NCI-H2171 treated with DMSO at 0.1 percent for 48 hours (cell line): ENCODE measurements at regions not wholly inside any gene's neighbourhood (a gene's known extent, or its start where the extent isn't known, plus 50 kb on each side); places are given as distances from the start of the nearest gene placed in this dataset.
A peak's percentile ranks its signal among the peaks of the same experiment; 100 is the strongest.
"Not testable (repeated sequence)": the region's sequence is repeated elsewhere in the genome, so short reads cannot be mapped to it uniquely, and the experiment has no call there.

Experiments
- DNase-seq: peaks from one replicate; lab custom pipeline; 2025; lab: John Stamatoyannopoulos, UW

DNA sequence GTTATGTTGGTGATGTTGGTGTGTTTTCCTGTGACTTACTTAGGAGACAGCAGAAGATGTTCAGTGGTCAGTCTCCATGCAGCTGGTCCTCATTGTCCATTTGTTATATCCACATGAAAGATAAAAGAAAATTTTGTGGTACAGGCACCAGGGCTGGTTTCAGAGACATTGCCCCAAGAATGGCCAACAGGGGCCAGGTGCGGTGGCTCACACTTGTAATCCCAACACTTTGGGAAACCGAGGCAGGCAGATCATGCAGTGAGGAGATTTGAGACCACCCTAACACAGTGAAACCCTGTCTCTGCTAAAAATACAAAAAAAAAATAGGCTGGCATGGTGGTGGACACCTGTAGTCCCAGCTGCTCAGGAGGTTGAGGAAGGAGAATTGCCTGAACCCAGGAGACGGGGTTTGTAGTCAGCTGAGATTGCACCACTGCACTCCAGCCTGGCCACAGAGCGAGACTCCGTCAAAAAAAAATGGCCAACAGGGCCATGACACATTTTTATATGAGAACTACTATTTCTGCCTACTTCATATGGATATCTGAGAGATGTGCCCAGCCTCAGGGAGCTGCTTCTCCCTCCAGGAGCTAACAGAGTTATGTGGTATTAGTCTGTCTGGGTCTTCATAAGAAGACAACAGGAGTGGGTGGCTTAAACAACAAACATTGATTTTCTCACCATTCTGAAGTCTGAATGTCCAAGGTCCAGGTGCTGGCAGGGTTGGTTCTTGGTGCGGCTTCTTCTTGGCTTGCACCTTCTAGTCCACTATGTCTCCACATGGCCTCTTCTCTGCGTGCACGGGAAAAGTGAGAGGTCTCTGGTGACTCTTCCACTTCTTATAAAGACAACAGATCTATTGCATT, 821.7 kb downstream of the TMEM121 start:
- no peak for DNase-seq

DNA sequence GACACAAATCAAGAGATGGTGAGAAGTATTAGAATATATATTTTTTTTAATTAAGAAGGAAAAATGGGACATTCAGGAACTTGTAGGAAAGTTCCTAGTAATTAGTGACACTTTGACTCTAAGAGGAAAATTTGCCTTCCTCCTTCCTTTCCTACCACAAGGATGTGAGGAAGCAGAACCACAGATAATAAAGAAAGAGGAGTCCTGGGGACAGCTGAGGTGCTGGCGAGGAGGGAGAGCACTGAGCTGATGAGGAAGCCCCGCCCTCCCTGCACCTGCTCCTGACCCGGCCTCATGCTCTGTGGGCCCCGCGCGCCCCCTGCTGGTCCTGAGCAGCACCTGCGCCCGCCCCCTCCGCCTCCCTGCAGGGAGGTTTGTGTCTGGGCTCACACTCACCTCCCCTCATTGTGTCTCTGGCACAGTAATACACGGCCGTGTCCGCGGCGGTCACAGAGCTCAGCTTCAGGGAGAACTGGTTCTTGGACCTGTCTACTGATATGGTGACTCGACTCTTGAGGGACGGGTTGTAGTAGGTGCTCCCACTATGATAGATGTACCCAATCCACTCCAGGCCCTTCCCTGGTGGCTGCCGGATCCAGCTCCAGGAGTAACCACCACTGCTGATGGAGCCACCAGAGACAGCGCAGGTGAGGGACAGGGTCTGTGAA, 822.6 kb downstream of the TMEM121 start:
- not testable (repeated sequence) for DNase-seq

DNA sequence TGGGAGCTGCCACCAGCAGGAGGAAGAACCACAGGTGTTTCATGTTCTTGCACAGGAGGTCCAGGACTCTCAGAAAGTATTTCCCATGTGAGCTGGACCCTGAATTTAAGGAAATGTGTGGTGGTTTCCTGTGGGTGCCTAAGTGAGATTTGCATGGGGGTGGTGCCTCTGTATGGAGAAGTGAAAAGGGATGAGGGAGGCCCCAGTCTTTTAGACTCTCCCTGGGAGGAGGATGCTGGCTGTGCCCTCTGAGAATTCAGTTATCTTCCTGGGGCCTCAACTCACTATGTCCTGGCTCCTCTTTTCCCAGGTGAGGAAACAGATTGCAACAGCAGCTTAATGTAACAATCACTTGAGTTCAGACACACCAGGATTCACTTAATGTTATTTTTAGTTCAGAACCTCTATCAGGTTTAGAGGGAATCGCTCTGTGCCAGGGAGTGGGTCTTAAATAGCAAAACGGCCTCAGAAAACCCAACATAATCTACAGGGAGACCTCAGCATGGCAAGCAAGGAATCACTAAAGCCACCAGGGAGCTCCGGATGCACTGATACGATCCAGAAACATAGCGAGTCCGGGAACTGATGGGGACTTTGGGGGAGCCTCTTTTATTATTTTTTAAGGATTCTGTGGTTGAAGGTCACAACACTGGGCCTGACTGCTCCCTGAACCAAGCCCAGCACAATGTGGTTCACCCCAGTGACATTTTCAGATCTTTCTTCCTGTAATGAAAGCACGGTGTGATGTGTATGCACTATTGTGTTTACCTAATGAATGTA, 823.5 kb downstream of the TMEM121 start:
- not testable (repeated sequence) for DNase-seq

DNA sequence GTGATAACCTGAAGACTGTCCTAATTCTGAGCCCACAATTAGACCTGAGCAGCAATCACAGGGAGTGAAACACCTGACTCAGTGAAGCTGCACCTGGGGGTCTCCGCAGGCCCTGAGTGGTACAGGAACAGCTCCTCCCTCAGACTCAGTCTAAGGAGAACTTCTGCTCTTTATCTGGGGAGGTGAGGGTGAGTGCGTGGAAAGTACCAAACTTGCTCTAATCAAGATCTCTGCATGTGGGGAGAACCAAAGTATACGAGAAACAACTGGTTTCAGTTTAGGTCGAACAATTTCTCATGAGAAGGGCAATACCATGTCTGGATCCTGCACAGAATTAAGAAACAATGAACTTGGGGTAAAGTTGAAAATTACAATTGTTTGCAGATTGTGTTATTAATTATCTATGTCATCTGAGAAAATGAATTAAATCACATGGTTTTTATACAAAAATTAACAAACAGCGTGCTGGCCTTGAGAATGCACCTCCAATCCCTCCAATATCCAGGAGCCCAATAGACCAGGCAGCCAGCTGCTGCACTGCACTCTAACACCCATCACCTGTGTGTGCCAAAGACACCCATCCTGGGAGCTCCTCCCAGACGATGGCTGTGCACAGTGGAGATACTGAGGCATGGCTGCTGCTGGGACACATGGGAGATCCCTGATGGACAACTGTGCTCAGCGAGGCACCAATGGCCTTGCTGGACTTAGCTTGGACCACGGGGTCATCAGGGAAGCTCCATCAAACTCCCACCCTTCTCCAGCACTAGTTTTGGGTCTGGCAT, 828.8 kb downstream of the TMEM121 start:
- DNase-seq, result not testable (repeated sequence)

DNA sequence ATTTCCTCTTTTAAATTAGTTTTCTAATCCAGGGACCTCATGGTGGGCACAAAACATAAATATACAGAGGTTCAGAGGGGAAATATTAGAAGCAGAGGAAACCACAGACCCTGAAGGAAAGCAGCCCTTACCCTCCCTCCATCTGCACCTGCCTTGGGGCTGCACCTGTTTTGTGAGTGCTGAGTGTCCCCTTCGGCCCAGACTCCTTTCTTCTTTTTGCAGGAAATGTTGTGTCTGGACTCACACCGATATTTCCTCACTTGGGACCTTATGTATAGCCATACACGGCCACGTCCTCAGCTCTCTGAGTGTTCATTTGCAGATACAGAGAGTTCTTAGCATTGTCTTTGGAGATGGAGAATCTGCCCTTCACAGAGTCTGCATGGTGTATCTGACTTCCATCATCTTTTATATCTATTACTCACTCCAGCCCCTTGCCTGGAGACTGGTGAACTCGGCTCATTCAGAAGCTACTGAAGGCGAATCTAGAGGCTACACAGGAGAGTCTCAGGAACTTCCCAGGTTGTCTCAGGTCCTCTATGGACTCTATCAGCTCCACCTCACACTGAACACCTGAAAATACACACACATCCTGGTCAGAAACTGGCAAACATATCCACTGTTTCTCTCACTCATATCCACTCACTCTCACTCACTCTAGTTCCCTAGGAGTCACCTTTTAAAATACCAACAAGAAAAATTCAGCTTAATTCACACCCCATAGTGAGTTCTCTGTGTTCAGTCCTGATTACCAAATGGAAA, 829.7 kb downstream of the TMEM121 start:
- DNase-seq, result not testable (repeated sequence)

DNA sequence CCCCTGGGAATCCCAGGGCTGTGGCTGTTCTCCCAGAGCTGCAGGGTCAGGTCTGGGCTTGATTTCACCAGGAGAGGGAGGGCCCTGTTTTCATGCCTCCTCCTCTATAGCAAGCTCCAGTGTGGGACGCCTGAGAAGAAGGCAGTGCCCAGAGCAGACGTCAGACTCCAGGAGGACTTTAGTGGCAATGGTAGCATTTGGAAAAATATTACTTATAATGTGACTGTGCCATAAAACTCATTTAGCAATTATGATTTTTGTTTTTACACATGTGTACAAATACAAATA, 830.2 kb downstream of the TMEM121 start:
- DNase-seq, result not testable (repeated sequence)

DNA sequence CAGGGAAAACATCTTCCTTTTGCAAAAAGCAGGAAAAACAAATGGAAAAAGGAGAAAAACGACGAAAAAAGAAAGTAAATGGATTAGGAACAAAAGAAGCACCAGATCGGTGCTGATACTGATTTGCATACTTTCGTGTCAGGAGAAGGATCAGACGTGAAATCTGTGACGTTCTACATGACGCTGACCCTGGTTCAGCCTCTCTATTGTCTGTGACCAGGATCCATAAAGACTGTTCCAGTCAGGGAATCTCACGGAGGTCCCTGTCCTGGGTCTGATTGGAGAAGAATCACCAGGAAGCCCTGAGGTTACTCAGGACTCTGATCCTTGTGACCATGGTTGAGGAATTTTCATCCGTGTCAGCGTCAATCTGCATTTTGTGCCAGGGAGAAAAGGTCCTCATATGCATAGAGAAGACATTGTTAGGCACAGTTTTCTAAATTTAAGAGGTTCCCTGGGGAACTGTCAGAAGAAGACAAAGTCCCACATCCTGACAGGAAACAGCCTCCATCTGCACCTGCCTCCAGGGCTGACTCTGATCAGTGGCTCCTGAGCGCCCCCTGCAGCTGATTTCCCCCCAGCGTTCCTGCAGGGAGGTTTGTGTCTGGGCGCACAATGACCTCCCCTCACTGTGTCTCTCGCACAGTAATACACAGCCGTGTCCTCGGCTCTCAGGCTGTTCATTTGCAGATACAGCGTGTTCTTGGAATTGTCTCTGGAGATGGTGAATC, 832.9 kb downstream of the TMEM121 start:
- DNase-seq, result not testable (repeated sequence)

DNA sequence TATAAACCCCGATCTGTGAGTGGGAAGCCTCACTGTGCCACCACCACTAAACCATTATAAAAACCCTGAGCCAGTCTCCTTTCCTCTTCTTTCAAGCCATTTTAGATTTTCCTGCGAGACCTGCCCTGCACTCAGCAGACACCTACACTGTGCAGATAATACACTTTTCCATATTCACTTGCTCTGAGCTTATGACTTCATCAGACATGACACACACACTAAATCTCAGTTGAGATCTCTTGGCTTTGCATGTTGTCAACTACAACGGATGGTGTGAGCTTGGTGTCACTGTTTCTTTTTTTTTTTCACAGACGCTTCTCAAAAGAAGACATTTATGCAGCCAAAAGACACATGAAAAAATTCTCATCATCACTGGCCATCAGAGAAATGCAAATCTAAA, 839.0 kb downstream of the TMEM121 start:
- DNase-seq, result not testable (repeated sequence)

DNA sequence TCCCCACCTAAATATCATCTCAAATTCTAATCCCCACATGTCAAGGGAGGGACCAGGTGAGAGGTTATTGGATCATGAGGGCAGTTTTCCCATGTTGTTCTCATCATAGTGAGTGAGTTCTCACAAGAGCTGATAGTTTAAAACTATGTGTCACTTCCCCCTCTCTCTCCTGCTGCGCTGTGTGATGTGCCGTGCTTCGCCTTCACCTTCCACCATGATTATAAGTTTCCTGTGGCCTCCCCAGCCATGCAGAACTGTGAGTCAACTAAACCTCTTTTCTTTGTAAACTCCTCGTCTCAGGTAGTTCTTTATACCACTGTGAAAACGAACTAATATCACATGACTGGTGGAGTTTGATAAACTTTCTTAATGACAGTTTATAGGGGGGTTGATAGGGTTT, 839.5 kb downstream of the TMEM121 start:
- DNase-seq, result not testable (repeated sequence)

DNA sequence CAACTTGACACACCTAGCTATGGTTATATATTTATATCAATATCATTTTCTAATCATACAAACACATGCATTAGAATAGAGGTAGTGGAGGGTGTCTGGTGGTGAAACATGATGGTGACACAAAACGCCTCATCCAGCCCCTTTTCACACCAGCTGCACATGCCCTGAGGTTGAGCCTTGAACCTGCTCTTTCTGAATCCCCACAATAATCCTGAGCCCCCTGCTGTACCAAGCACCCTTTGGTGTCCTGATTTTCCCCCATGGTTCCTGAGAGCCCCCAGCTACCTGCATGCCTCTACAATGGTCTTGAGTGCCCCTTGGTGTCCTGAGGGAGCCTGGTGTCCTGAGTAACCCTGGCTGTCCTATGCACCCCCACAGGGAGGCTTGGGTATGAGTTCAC, 840.6 kb downstream of the TMEM121 start:
- not testable (repeated sequence) for DNase-seq

DNA sequence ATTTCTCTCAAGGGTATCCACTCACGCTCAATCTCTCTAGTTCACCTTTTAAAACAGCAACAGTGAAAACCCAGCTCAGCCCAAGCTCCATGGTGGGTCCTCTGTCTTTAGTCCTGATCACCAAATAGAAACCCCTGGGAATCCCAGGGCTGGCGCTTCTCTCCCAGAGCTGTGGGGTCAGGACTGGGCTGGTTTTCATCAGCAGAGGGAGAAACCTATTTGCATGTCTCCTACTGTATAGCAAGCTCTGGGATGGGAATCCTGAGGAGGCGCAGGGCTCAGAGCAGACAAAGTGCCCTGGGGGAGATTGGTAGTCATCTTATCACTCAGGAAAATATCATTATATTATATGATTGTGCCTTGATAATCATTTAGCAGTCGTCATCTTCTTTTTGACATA, 843.1 kb downstream of the TMEM121 start:
- DNase-seq, result not testable (repeated sequence)

DNA sequence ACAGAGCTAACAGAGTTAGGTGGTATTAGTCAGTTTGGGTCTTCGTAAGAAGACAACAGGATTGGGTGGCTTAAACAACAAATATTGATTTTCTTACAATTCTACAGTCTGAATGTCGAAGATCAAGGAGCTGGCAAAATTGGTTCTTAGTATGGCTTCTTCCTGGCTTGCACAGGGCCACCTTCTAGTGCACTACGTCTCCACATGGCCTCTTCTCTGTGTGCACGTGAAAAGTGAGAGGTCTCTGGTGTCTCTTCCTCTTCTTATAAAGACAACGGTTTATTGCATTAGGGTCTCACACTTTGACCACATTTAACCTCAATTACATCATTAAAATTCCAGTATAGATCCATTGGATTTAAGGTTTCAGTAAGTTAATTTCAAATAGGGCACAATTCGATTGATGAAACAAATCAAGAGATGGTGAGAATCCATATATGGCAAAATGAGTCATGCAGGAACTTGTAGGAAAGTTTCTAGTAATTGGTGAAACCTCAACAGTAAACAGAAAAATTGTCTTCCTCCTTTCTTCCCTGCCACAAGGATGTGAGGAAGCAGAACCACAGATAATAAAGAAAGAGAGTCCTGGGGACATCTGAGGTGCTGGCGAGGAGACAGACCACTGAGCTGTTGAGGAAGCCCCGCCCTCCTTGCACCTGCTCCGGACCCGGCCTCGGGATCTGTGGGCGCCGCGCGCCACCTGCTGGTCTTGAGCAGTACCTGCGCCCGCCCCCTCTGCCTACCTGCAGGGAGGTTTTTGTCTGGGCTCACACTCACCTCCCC, 846.7 kb downstream of the TMEM121 start:
- peak; percentile 58 for DNase-seq

DNA sequence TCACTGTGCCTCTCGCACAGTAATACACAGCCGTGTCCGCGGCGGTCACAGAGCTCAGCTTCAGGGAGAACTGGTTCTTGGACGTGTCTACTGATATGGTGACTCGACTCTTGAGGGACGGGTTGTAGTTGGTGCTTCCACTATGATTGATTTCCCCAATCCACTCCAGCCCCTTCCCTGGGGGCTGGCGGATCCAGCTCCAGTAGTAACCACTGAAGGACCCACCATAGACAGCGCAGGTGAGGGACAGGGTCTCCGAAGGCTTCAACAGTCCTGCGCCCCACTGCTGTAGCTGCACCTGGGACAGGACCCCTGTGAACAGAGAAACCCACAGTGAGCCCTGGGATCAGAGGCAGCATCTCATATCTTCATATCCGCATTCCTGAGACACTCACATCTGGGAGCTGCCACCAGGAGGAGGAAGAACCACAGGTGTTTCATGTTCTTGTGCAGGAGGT, 847.3 kb downstream of the TMEM121 start:
- not testable (repeated sequence) for DNase-seq

DNA sequence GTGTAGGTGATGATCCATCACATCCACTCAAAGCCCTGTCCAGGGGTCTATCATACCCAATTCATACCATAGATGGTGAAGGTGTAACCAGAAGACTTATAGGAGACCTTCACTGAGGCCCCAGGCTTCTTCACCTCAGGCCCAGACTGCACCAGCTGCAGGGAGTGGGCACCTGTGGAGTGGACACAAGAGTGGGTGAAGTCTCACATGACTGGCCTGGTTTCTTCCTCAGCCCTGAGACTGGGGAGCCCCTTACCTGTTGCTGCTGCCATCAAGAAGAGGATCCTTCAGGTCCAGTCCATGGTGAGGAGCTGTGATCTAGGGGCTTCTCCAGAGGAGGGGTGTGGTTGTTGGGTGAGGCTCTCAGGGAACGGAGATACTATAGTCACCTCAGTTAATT, 851.0 kb downstream of the TMEM121 start:
- DNase-seq, result no peak

DNA sequence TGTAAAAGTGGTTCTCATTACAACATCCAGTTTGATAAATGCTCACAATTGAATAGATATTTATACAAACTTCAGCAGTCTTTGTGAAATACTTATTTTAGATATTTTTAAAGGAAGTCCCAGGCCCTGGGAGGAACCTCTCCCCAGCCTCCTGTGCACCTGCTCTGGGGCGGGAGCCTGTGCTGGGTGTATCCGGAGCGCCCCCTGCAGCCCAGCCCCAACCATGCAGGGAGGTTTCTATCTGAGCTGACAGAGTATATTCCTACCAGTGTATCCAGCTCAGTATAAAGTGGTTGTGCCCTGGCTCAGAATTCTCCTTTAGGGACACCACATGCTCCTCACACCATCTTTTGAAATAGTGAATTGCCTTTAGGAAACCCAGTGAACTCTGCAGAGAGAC, 851.8 kb downstream of the TMEM121 start:
- no peak for DNase-seq

DNA sequence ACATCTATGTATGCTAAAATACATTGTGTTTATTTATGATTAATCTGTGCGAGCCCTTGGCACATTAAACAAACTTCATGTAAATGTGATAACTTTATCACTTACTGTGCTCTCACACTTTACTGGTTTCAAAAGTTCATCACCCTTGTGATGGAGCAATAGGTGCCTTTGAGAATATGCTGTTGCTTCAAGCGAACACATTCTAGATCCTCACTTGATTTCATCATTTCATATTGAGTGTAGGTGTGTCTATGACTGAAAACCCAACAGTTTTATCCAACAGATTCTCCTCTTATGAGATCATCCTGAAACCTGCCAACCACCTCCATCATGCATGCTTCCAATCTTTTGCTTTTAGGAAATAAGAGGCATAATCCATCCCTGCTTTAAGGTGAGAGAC, 854.4 kb downstream of the TMEM121 start:
- no peak for DNase-seq

DNA sequence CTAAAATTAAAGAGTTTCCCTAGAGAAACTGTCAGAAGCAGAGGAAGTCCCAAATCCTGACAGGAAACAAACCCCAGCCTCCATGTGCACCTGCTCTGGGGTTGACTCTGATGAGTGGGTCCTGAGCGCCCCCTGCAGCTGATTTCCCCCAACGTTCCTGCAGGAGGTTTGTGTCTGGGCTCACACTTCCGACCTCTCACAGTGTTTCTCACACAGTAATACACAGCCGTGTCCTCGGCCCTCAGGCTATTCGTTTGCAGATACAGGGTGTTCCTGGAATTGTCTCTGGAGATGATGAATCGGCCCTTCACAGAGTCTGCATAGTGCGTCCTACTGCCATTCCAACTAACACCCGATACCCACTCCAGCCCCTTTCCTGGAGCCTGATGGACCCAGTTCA, 862.8 kb downstream of the TMEM121 start:
- not testable (repeated sequence) for DNase-seq

DNA sequence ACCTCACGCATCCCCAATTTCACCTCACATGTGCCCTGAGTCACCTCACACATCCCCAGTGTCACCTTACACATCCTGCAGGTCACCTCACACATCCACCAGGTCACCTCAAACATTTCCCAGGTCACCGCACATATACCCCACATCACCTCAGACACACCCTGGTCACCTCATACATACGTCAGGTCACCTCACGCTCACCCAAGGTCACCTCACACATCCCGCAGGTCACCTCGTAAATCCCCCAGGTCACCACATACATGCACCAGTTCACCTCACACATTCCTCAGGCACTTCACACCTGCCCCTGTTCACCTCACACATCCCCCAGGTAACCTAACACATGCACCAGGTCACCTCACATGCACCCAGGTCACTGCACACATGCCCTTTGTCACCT, 864.0 kb downstream of the TMEM121 start:
- no peak for DNase-seq

DNA sequence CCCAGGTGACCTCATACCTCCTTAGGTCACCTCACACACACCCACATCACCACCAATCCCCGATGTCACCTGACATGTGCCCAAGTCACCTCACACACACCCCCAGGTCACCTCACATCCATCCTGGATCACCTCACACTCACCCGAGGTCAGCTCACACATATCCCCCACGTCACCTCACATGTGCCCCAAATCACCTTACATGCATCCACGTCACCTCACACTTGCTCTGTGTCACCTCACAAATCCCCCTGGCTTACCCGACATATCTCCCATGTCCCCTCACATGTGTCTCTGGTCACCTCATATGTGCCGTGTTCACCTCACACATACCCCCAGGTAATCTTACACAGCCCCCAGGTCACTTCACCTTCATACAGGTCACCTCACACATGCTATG, 864.6 kb downstream of the TMEM121 start:
- DNase-seq, result no peak

DNA sequence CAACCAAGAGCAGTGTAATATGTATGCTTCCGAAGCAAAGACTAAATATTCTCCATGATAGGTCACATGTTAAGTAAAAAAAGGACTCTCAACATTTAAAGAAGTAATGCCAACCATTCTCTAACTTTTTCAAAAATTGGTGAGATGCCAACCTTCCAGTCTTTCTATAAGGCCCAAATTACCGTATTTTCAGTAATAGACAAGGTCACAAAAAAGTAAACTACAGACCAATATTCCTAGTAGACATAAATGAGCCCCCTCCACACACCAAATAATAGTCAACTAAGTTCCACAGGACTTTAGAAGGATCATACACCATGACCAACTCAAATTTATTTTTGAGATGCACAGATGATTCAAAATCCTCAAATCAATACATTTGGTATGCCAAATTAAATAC, 867.4 kb downstream of the TMEM121 start:
- no peak for DNase-seq
